ENCODE measurements at regions not wholly inside any gene's neighbourhood (a gene's known extent, or its start where the extent isn't known, plus 50 kb on each side); places are given as distances from the start of the nearest gene placed in this dataset.

GRCh38 chr5:116651653-116652052 lies 77.0 kb upstream of the SEMA6A start:
- TF ChIP-seq POLR2A (IDR thresholded peaks at IDR 0.05): no peak
- no peak for TF ChIP-seq CTCF (IDR thresholded peaks at IDR 0.05)

All from vagina (tissue), 2 donors.